NCI-H1436 (cell line): ENCODE measurements at regions not wholly inside any gene's neighbourhood (a gene's known extent, or its start where the extent isn't known, plus 50 kb on each side); places are given as distances from the start of the nearest gene placed in this dataset.

Experiments used
- DNase-seq: peaks from one replicate; lab custom pipeline; 2025; lab: John Stamatoyannopoulos, UW

- no peak for DNase-seq
Observed at GRCh38 chr1:34270181-34270580, 93.5 kb downstream of the C1orf94 start.

GRCh38 chr1:34272152-34272551 is 95.4 kb downstream of the C1orf94 start:
- no peak for DNase-seq

- DNase-seq: no peak
Observed at GRCh38 chr1:34275150-34275549, 98.4 kb downstream of the C1orf94 start.

GRCh38 chr1:34276606-34277005 is 99.9 kb downstream of the C1orf94 start:
- no peak for DNase-seq

- no peak for DNase-seq
Observed at GRCh38 chr1:34277150-34277549, 100.4 kb downstream of the C1orf94 start.

GRCh38 chr1:34278211-34278610 is 101.5 kb downstream of the C1orf94 start:
- no peak for DNase-seq

- DNase-seq: no peak
Observed at GRCh38 chr1:34279971-34280370, 103.3 kb downstream of the C1orf94 start.

GRCh38 chr1:34280509-34280908 is 103.8 kb downstream of the C1orf94 start:
- no peak for DNase-seq

- no peak for DNase-seq
Observed at GRCh38 chr1:34283142-34283541, 106.4 kb downstream of the C1orf94 start.

GRCh38 chr1:34286511-34286910 is 109.8 kb downstream of the C1orf94 start:
- no peak for DNase-seq

GRCh38 chr1:34290831-34291230 is 114.1 kb downstream of the C1orf94 start:
- no peak for DNase-seq

- no peak for DNase-seq
Observed at GRCh38 chr1:34292472-34292871, 115.8 kb downstream of the C1orf94 start.

- DNase-seq: no peak
Observed at GRCh38 chr1:34296059-34296458, 119.4 kb downstream of the C1orf94 start.

GRCh38 chr1:34302798-34303197 is 126.1 kb downstream of the C1orf94 start:
- no peak for DNase-seq

GRCh38 chr1:34303218-34303617 is 126.5 kb downstream of the C1orf94 start:
- no peak for DNase-seq

GRCh38 chr1:34306568-34306967 is 129.9 kb downstream of the C1orf94 start:
- DNase-seq: no peak

- no peak for DNase-seq
Observed at GRCh38 chr1:34312359-34312758, 135.7 kb downstream of the C1orf94 start.

- no peak for DNase-seq
Observed at GRCh38 chr1:34315974-34316373, 139.3 kb downstream of the C1orf94 start.

GRCh38 chr1:34316773-34317172 is 140.1 kb downstream of the C1orf94 start:
- no peak for DNase-seq

- no peak for DNase-seq
Observed at GRCh38 chr1:34319218-34319617, 142.5 kb downstream of the C1orf94 start.

- no peak for DNase-seq
Observed at GRCh38 chr1:34320053-34320669, 143.5 kb downstream of the C1orf94 start.

- DNase-seq: no peak
Observed at GRCh38 chr1:34322969-34323368, 146.3 kb downstream of the C1orf94 start.

- no peak for DNase-seq
Observed at GRCh38 chr1:34324879-34325440, 148.3 kb downstream of the C1orf94 start.

GRCh38 chr1:34328281-34328799 is 151.6 kb downstream of the C1orf94 start:
- no peak for DNase-seq
